ENCODE measurements at regions not wholly inside any gene's neighbourhood (a gene's known extent, or its start where the extent isn't known, plus 50 kb on each side); places are given as distances from the start of the nearest gene placed in this dataset.
"Not testable (repeated sequence)": the region's sequence is repeated elsewhere in the genome, so short reads cannot be mapped to it uniquely, and the experiment has no call there.

- not testable (repeated sequence) for FAIRE-seq; H3K36me3 ChIP-seq (ENCODE audit: control insufficient read depth in 3 of 3, insufficient read depth in 2 of 3, low read depth in 1 of 3, low read length in 3 of 3); H3K9me3 ChIP-seq (ENCODE audit: control insufficient read depth in 2 of 2, insufficient read depth in 1 of 2, low read depth in 1 of 2, low read length in 1 of 2); H3K4me3 ChIP-seq (ENCODE audit: low read depth in 1 of 3, low read length in 3 of 3); DNase-seq; H3K27me3 ChIP-seq (ENCODE audit: control insufficient read depth in 3 of 3, insufficient read depth in 3 of 3, low read length in 3 of 3); H3K27ac ChIP-seq (ENCODE audit: low read depth in 1 of 3, low read length in 2 of 3); H3K4me1 ChIP-seq (ENCODE audit: control insufficient read depth in 3 of 3, insufficient read depth in 2 of 3, low read depth in 1 of 3, low read length in 2 of 3)
- 78 to 86% (median 83%) methylated on average over 7 of the region's 7 CpGs for WGBS, 3 donors
These were observed 116.4 kb upstream of the CRY1 start for GRCh38 chr12:107209700-107210099.

DNA sequence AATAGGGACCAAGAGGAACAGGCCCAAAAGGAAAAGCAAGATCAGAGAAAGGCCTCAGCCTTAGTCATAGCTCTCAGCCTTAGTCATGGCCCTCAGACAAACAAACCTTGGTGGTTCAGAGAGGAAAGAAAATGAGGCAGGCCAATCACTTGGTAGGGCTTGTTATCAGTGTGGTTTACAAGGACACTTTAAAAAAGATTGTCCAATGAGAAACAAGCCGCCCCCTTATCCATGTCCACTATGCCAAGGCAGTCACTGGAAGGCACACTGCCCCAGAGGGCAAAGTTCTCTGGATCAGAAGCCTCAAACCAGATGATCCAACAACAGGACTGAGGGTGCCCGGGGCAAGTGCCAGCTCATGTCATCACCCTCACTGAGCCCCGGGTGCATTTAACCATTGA is 121.0 kb upstream of the CRY1 start:
- FAIRE-seq; H3K9me3 ChIP-seq (ENCODE audit: control insufficient read depth in 2 of 2, insufficient read depth in 1 of 2, low read depth in 1 of 2, low read length in 1 of 2); H3K4me3 ChIP-seq (ENCODE audit: low read depth in 1 of 3, low read length in 3 of 3); H3K27ac ChIP-seq (ENCODE audit: low read depth in 1 of 3, low read length in 2 of 3); H3K27me3 ChIP-seq (ENCODE audit: control insufficient read depth in 3 of 3, insufficient read depth in 3 of 3, low read length in 3 of 3); H3K4me1 ChIP-seq (ENCODE audit: control insufficient read depth in 3 of 3, insufficient read depth in 2 of 3, low read depth in 1 of 3, low read length in 2 of 3); H3K36me3 ChIP-seq (ENCODE audit: control insufficient read depth in 3 of 3, insufficient read depth in 2 of 3, low read depth in 1 of 3, low read length in 3 of 3): not testable (repeated sequence)
- 18 to 41% (median 21%) methylated on average over 3 of the region's 3 CpGs for WGBS, 3 donors
- peak in 1 of 2 donors; percentile 7 for DNase-seq

- not testable (repeated sequence) for H3K27ac ChIP-seq (ENCODE audit: low read depth in 1 of 3, low read length in 2 of 3); FAIRE-seq; H3K36me3 ChIP-seq (ENCODE audit: control insufficient read depth in 3 of 3, insufficient read depth in 2 of 3, low read depth in 1 of 3, low read length in 3 of 3); H3K27me3 ChIP-seq (ENCODE audit: control insufficient read depth in 3 of 3, insufficient read depth in 3 of 3, low read length in 3 of 3); DNase-seq; H3K9me3 ChIP-seq (ENCODE audit: control insufficient read depth in 2 of 2, insufficient read depth in 1 of 2, low read depth in 1 of 2, low read length in 1 of 2); H3K4me1 ChIP-seq (ENCODE audit: control insufficient read depth in 3 of 3, insufficient read depth in 2 of 3, low read depth in 1 of 3, low read length in 2 of 3); H3K4me3 ChIP-seq (ENCODE audit: low read depth in 1 of 3, low read length in 3 of 3)
- WGBS, 3 donors = 76 to 81% (median 79%) methylated on average over 7 of the region's 7 CpGs
These were observed 123.1 kb upstream of the CRY1 start for GRCh38 chr12:107216411-107216810.

DNA sequence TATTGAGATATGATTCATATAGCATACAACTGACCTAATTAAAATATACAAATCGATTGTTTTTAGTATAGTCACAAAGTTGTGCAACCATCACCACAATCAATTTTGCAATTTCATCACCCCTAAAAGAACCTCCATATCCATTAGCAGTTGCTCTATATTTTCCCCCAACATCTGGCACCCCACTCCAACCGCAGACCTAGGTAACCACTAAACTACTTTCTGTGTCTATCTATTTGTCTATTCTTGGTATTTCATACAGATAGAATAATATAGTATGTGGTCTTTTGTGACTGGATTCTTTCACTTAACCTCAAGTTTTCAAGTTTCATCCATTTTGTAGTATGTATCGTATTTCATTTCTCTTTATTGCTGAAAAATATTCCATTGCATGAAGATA is 126.0 kb upstream of the CRY1 start:
- Histone ChIP-seq H3K9me3 (ENCODE audit: control insufficient read depth in 2 of 2, insufficient read depth in 1 of 2, low read depth in 1 of 2, low read length in 1 of 2) (no peaks in the 10 kb centered on the region), H3K4me1 (ENCODE audit: control insufficient read depth in 3 of 3, insufficient read depth in 2 of 3, low read depth in 1 of 3, low read length in 2 of 3) (no peaks in the 10 kb centered on the region), H3K36me3 (ENCODE audit: control insufficient read depth in 3 of 3, insufficient read depth in 2 of 3, low read depth in 1 of 3, low read length in 3 of 3) (no peaks in the 10 kb centered on the region), H3K27ac (ENCODE audit: low read depth in 1 of 3, low read length in 2 of 3) (no peak overlapping the region), H3K4me3 (ENCODE audit: low read depth in 1 of 3, low read length in 3 of 3) (no peak overlapping the region), H3K27me3 (ENCODE audit: control insufficient read depth in 3 of 3, insufficient read depth in 3 of 3, low read length in 3 of 3) (no peaks in the 10 kb centered on the region)
- FAIRE-seq (no peak), DNase-seq (no peak)
- 84 to 87% (median 86%) methylated on average over 3 of the region's 3 CpGs for WGBS, 3 donors

DNA sequence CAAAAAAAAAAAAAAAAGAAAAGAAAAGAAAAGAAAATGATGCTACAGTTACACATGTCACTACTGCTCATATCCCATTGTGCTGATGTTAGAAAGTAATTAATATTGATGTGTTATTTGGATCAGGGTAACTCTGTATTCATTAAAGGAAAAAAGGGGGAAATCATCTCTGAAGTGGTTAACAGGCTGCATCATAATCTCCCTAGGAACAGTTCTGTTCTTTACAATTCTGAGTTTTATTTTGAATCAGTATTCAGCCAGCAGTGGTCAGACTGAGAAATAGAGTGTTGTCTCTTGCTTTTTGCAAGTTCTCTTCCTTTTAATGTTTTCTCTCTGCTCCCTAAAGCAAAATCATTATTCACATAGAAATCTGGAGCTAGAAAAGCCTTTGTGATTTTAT is 128.6 kb upstream of the CRY1 start:
- DNase-seq (no peak), FAIRE-seq (no peak)
- H3K4me1 ChIP-seq (ENCODE audit: control insufficient read depth in 3 of 3, insufficient read depth in 2 of 3, low read depth in 1 of 3, low read length in 2 of 3) = no peaks in the 10 kb centered on the region
- H3K27ac ChIP-seq (ENCODE audit: low read depth in 1 of 3, low read length in 2 of 3) = no peak overlapping the region
- no peaks in the 10 kb centered on the region for H3K27me3 ChIP-seq (ENCODE audit: control insufficient read depth in 3 of 3, insufficient read depth in 3 of 3, low read length in 3 of 3)
- H3K4me3 ChIP-seq (ENCODE audit: low read depth in 1 of 3, low read length in 3 of 3) = no peak overlapping the region
- H3K9me3 ChIP-seq (ENCODE audit: control insufficient read depth in 2 of 2, insufficient read depth in 1 of 2, low read depth in 1 of 2, low read length in 1 of 2) = no peaks in the 10 kb centered on the region
- H3K36me3 ChIP-seq (ENCODE audit: control insufficient read depth in 3 of 3, insufficient read depth in 2 of 3, low read depth in 1 of 3, low read length in 3 of 3) = no peaks in the 10 kb centered on the region

DNA sequence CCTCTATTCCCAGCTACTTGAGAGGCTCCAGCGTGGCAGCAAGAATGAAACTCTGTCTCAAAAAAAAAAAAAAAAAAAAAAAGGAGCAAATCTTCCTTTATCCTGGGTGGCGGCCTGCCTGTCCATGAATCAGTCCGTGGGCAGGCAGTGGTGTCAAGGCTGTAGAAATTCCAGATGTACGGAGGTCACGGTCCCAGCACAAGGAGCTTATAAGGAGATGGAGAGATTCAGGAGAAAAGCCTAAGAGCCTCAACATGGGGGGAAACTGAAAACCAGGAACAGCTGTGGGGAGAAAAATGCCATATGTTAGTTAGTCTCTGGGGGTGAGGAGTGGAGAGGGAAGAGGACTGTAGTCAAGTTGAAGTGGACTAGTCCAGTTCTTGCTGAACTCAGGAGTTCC is 130.5 kb upstream of the CRY1 start:
- DNase-seq (no peak), FAIRE-seq (no peak)
- 73 to 84% (median 73%) methylated on average over 5 of the region's 5 CpGs for WGBS, 3 donors
- H3K4me1 ChIP-seq (ENCODE audit: control insufficient read depth in 3 of 3, insufficient read depth in 2 of 3, low read depth in 1 of 3, low read length in 2 of 3) = no peaks in the 10 kb centered on the region
- H3K4me3 ChIP-seq (ENCODE audit: low read depth in 1 of 3, low read length in 3 of 3) = no peak overlapping the region
- H3K27me3 ChIP-seq (ENCODE audit: control insufficient read depth in 3 of 3, insufficient read depth in 3 of 3, low read length in 3 of 3) = peaks cover 0 to 3% (median 0%) of the 10 kb centered on the region in 3 donors
- no peaks in the 10 kb centered on the region for H3K36me3 ChIP-seq (ENCODE audit: control insufficient read depth in 3 of 3, insufficient read depth in 2 of 3, low read depth in 1 of 3, low read length in 3 of 3)
- no peaks in the 10 kb centered on the region for H3K9me3 ChIP-seq (ENCODE audit: control insufficient read depth in 2 of 2, insufficient read depth in 1 of 2, low read depth in 1 of 2, low read length in 1 of 2)
- no peak overlapping the region for H3K27ac ChIP-seq (ENCODE audit: low read depth in 1 of 3, low read length in 2 of 3)

GRCh38 chr12:107225635-107226034 is 132.3 kb upstream of the CRY1 start:
- no peaks in the 10 kb centered on the region for H3K4me1 ChIP-seq (ENCODE audit: control insufficient read depth in 3 of 3, insufficient read depth in 2 of 3, low read depth in 1 of 3, low read length in 2 of 3)
- FAIRE-seq (no peak), DNase-seq (no peak)
- no peaks in the 10 kb centered on the region for H3K36me3 ChIP-seq (ENCODE audit: control insufficient read depth in 3 of 3, insufficient read depth in 2 of 3, low read depth in 1 of 3, low read length in 3 of 3)
- no peak overlapping the region for H3K27ac ChIP-seq (ENCODE audit: low read depth in 1 of 3, low read length in 2 of 3)
- no peaks in the 10 kb centered on the region for H3K9me3 ChIP-seq (ENCODE audit: control insufficient read depth in 2 of 2, insufficient read depth in 1 of 2, low read depth in 1 of 2, low read length in 1 of 2)
- 50 to 60% (median 54%) methylated on average over 6 of the region's 6 CpGs for WGBS, 3 donors
- H3K4me3 ChIP-seq (ENCODE audit: low read depth in 1 of 3, low read length in 3 of 3) = no peak overlapping the region
- H3K27me3 ChIP-seq (ENCODE audit: control insufficient read depth in 3 of 3, insufficient read depth in 3 of 3, low read length in 3 of 3) = peaks cover 0 to 3% (median 3%) of the 10 kb centered on the region in 3 donors

DNA sequence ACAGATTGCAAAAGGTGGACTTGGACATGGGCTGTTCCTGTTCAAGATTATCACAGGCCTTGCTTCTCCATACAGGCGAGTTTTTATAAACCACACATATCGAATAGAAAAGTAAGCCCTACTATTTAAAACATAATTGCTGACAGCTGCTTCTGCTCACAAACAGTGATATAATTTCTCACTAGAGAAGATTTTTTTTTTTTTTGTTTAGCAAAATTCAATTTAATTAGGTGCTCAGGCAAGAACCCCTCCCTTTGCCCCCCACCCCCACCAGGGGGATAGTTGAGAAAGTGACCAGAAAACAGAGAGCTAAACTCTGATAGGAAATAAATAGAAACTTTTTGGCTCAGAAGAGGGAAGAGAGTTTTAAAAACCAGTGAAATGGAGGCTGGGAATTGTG is 132.8 kb upstream of the CRY1 start:
- DNase-seq (no peak), FAIRE-seq (no peak)
- H3K4me1 ChIP-seq (ENCODE audit: control insufficient read depth in 3 of 3, insufficient read depth in 2 of 3, low read depth in 1 of 3, low read length in 2 of 3) = no peaks in the 10 kb centered on the region
- no peaks in the 10 kb centered on the region for H3K9me3 ChIP-seq (ENCODE audit: control insufficient read depth in 2 of 2, insufficient read depth in 1 of 2, low read depth in 1 of 2, low read length in 1 of 2)
- 73 to 83% (median 80%) methylated on average over 2 of the region's 2 CpGs for WGBS, 3 donors
- no peak overlapping the region for H3K4me3 ChIP-seq (ENCODE audit: low read depth in 1 of 3, low read length in 3 of 3)
- H3K27ac ChIP-seq (ENCODE audit: low read depth in 1 of 3, low read length in 2 of 3) = no peak overlapping the region
- H3K27me3 ChIP-seq (ENCODE audit: control insufficient read depth in 3 of 3, insufficient read depth in 3 of 3, low read length in 3 of 3) = peaks cover 0 to 3% (median 3%) of the 10 kb centered on the region in 3 donors
- H3K36me3 ChIP-seq (ENCODE audit: control insufficient read depth in 3 of 3, insufficient read depth in 2 of 3, low read depth in 1 of 3, low read length in 3 of 3) = no peaks in the 10 kb centered on the region

DNA sequence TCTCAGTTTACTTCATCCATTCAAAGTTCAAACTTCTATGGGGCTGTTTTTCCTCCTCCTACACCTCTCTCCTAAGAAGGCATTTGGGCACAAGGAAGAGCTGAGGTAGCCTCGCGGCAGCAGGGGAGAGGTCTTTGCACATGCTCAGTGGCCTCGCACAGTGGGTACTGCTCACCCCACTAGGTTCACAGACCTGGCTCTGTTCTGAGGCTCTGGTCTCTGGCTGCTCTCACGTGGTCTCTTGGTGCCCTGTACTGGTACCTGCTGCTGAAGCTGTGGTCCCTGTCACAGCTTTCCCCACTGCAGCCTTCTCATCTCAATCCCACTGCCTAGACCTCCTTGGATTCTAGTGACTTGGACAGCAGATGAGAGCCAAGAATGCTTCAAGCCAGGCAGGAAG is 134.7 kb upstream of the CRY1 start:
- peaks cover 0 to 3% (median 3%) of the 10 kb centered on the region in 3 donors for H3K27me3 ChIP-seq (ENCODE audit: control insufficient read depth in 3 of 3, insufficient read depth in 3 of 3, low read length in 3 of 3)
- H3K36me3 ChIP-seq (ENCODE audit: control insufficient read depth in 3 of 3, insufficient read depth in 2 of 3, low read depth in 1 of 3, low read length in 3 of 3) = no peaks in the 10 kb centered on the region
- H3K9me3 ChIP-seq (ENCODE audit: control insufficient read depth in 2 of 2, insufficient read depth in 1 of 2, low read depth in 1 of 2, low read length in 1 of 2) = no peaks in the 10 kb centered on the region
- no peak for DNase-seq
- H3K4me3 ChIP-seq (ENCODE audit: low read depth in 1 of 3, low read length in 3 of 3) = no peak overlapping the region
- no peak overlapping the region for H3K27ac ChIP-seq (ENCODE audit: low read depth in 1 of 3, low read length in 2 of 3)
- WGBS, 3 donors = 42 to 70% (median 54%) methylated on average over 4 of the region's 4 CpGs
- FAIRE-seq = no peak
- no peaks in the 10 kb centered on the region for H3K4me1 ChIP-seq (ENCODE audit: control insufficient read depth in 3 of 3, insufficient read depth in 2 of 3, low read depth in 1 of 3, low read length in 2 of 3)

Data from small intestine (tissue), 7 donors.